Lower leg skin (tissue), 4 donors: ENCODE measurements at regions not wholly inside any gene's neighbourhood (a gene's known extent, or its start where the extent isn't known, plus 50 kb on each side); places are given as distances from the start of the nearest gene placed in this dataset.

Source experiments
- DNase-seq, 2 donors: peaks; one replicate each; pipeline ENCODE4 v3.0.0-alpha.2; 2019; ENCODE audit warnings: low spot score in 2 of 2
- H3K4me3 ChIP-seq: fragments of 200-600 bp; sonication (generic); 2 replicates; pipeline ENCODE4 v1.5.1; 2017; ENCODE audit warnings: mild to moderate bottlenecking, low read depth; ENCODE audit not compliant: poor library complexity, severe bottlenecking
- POLR2A ChIP-seq, 2 donors: fragments of 450-650 bp; IDR thresholded peaks; one replicate each; pipeline ENCODE4 v1.6.1; 2016 to 2017; ENCODE audit warnings: antibody characterized with exemption in 2 of 2, mild to moderate bottlenecking in 1 of 2, moderate library complexity in 1 of 2
- WGBS, 2 donors: methylation state at CpG; one replicate each; pipeline ENCODE4 v1.1.5; 2018; 5-methylcytosine and 5-hydroxymethylcytosine counted together
- intact Hi-C: fragments of 100-400 bp; cut with DNase I; formaldehyde crosslinking; loops from one replicate; pipeline ENCODE4 v1.15.0; 2023; ENCODE audit warnings: low total_unique reads
- TF ChIP-seq, protein P1 (sequence below), 3 donors: fragments of 450-650 bp; IDR thresholded peaks; one replicate each; pipeline ENCODE4 v1.5.1; 2016; ENCODE audit warnings: antibody characterized with exemption in 3 of 3, mild to moderate bottlenecking in 3 of 3, moderate library complexity in 2 of 3

DNA sequence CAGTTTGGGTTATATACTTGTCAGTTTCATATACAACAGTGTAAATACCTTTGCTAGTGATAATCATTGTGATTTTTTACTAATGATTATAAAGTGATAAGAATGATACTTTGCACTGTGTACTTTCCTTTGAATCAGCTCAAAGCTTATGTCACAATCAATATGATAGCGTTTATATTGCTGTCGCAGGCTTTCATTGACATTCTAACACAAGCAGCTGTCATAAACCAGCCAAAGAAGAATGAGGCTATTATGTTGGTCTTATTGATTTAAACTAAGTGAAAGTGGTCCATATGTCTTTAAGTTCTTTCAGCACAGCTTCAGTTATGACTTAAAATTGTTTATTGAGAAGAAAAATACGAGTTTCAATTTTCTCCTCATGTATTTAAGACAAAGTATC lies 272.7 kb upstream of the RGMB start:
- TF ChIP-seq, protein P1, sequence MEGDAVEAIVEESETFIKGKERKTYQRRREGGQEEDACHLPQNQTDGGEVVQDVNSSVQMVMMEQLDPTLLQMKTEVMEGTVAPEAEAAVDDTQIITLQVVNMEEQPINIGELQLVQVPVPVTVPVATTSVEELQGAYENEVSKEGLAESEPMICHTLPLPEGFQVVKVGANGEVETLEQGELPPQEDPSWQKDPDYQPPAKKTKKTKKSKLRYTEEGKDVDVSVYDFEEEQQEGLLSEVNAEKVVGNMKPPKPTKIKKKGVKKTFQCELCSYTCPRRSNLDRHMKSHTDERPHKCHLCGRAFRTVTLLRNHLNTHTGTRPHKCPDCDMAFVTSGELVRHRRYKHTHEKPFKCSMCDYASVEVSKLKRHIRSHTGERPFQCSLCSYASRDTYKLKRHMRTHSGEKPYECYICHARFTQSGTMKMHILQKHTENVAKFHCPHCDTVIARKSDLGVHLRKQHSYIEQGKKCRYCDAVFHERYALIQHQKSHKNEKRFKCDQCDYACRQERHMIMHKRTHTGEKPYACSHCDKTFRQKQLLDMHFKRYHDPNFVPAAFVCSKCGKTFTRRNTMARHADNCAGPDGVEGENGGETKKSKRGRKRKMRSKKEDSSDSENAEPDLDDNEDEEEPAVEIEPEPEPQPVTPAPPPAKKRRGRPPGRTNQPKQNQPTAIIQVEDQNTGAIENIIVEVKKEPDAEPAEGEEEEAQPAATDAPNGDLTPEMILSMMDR (IDR thresholded peaks at IDR 0.05), result no peak
- TF ChIP-seq POLR2A (IDR thresholded peaks at IDR 0.05), result no peak
- 72 to 82% methylated on average over 3 of the region's 3 CpGs for WGBS, 2 donors
- H3K4me3 ChIP-seq, result no peak overlapping the region
- DNase-seq, result no peak
- intact Hi-C loops, result no loop called here

DNA sequence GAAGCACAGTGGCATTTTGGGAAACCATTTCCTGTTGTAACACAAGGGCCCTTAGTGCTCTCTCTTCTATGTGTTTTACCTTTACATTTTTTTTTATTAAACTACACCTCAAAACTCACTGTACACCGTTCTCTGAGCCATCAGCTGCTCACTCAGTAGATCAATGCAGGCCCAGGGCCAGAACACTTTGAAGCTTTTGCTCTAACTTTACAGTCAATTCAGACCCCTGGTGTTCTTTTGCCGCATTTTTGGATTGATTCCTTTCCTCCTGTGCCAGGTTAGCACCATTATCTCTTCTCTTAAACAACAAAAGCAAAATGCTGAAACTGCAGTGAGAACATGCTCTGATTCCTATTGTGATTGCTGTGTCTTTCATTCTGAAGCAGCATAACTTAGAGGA lies 269.8 kb upstream of the RGMB start:
- WGBS, 2 donors, result 59 to 60% methylated on average over 2 of the region's 2 CpGs
- intact Hi-C loops, result no loop called here

DNA sequence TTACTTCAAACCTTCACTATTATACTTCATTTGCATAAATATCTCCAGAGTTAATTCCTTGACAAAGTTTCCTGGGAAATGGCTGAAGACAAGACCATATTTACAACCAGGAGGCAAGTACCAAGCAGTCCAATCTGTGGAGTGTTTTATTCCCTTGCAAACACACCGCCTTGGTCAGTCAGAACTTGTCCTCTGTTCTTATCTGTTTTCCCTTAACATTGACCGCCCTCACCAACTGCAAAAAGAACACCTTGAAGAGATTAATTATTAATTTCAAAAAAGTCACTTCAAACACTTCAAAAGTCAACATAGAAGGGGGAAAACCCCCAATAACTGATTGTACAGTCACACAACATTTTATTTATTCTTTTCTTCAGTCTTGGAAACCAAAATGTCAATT lies 269.0 kb upstream of the RGMB start:
- 82 to 86% methylated on average over 2 of the region's 2 CpGs for WGBS, 2 donors
- intact Hi-C loops, result no loop called here
- H3K4me3 ChIP-seq, result no peak overlapping the region
- TF ChIP-seq POLR2A (IDR thresholded peaks at IDR 0.05), result no peak
- TF ChIP-seq, protein P1 (IDR thresholded peaks at IDR 0.05), result no peak
- no peak for DNase-seq

More for the DNA sequence above, 269.8 kb upstream of the RGMB start:
- H3K4me3 ChIP-seq, result no peak overlapping the region
- TF ChIP-seq, protein P1 (IDR thresholded peaks at IDR 0.05), result no peak
- TF ChIP-seq POLR2A (IDR thresholded peaks at IDR 0.05), result no peak
- DNase-seq, result no peak

DNA sequence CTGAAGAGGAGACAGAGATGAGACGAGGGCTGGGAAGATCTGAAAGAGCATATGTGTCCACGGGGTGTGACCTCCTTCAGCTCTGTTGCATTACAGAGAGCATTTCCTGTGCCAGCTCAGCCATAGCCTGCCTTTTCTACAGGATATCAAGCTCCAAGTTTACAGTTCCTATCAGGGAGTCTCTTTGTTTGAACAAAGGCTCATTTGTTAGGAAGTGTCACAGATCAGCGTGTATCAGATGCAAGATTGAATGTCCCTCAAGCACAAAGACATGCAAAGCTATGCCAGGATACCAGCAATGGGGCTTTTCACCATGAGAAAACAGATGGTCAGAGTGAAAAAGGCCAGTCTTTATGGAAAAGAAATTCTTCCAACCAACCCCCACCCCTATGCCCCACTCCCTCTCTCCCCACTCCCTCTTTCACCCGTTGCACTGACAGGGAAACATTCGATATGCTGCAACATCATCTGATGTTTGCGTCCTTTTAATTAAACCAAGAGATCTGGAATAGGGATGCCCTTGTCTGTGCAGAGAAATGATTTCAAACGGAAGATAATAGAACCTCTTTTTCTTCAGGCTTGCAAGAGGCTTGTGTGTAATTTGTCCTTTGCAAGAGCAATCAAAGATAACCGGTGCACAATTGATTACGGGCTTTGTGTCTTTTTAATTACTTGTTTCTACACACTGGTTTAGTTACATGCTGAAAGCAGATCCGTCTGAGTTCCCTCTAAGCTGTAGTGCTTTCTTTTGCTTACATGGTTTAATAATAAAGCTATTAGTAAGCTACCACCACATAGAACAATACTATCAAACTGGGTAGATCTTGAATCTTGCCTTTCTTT lies 263.1 kb upstream of the RGMB start:
- TF ChIP-seq, protein P1 (IDR thresholded peaks at IDR 0.05), result no peak
- TF ChIP-seq POLR2A (IDR thresholded peaks at IDR 0.05), result no peak
- H3K4me3 ChIP-seq, result no peak overlapping the region
- 46 to 55% methylated on average over 10 of the region's 10 CpGs for WGBS, 2 donors
- DNase-seq, result no peak
- intact Hi-C loops, result no loop called here

DNA sequence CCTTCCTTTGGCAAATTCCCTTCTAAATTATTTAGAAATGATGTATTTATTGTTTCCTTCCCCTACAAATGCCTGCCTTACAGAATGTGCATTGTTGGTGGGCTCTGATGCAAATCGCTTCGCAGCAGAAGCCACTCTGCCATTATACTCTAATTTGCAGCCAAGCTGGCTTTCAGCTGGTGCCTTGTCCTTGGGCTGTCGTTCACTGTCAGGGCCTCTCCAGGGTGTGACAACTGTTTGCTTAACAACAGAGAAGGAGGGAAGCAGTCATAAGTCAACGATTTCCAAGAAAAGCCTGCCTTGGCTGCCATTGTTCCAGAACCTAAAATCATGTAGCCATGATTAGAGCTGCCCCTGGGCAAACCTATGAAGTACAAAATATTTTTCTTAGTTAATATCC lies 260.1 kb upstream of the RGMB start:
- intact Hi-C loops, result no loop called here
- no peak for DNase-seq
- no peak overlapping the region for H3K4me3 ChIP-seq
- WGBS, 2 donors, result 56 to 62% methylated on average over 4 of the region's 4 CpGs
- TF ChIP-seq, protein P1 (IDR thresholded peaks at IDR 0.05), result no peak
- no peak for TF ChIP-seq POLR2A (IDR thresholded peaks at IDR 0.05)

DNA sequence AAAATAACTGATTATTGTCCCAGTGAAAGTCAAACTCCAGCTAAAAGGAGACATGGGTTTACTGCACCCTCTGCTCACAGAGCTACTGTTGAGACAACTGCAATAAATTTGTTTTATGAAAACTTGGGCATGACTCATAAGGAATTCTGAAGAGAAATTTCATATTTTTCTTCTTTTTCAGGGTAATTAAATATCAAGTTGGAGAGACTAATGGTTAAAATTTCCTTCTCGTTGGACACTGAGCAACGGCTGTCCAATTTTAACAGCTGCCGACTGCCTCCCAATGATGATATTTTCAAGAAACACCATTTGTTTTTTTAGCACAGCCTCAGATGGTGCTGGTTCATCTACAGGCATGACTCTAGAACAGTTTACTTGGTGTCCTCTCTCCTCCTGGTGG lies 259.2 kb upstream of the RGMB start:
- TF ChIP-seq POLR2A (IDR thresholded peaks at IDR 0.05), result no peak
- TF ChIP-seq, protein P1 (IDR thresholded peaks at IDR 0.05), result no peak
- DNase-seq, result no peak
- 60 to 61% methylated on average over 3 of the region's 3 CpGs for WGBS, 2 donors
- no peak overlapping the region for H3K4me3 ChIP-seq
- intact Hi-C loops, result no loop called here
